ENCODE measurements at regions not wholly inside any gene's neighbourhood (a gene's known extent, or its start where the extent isn't known, plus 50 kb on each side); places are given as distances from the start of the nearest gene placed in this dataset.
A peak's percentile ranks its signal among the peaks of the same experiment; 100 is the strongest.

GRCh38 chr4:116438417-116438816, 647.0 kb downstream of the TRAM1L1 start:
- no peak for DNase-seq (ENCODE audit: low spot score)

GRCh38 chr4:116427666-116428065, 657.7 kb downstream of the TRAM1L1 start:
- DNase-seq (ENCODE audit: low spot score): no peak

GRCh38 chr4:116413222-116413621, 672.2 kb downstream of the TRAM1L1 start:
- no peak for DNase-seq (ENCODE audit: low spot score)

- no peak for DNase-seq (ENCODE audit: low spot score)
Observed at GRCh38 chr4:116401293-116401692, 684.1 kb downstream of the TRAM1L1 start.

- no peak for DNase-seq (ENCODE audit: low spot score)
Observed at GRCh38 chr4:116400480-116400879, 684.9 kb downstream of the TRAM1L1 start.

- no peak for DNase-seq (ENCODE audit: low spot score)
Observed at GRCh38 chr4:116397714-116398113, 687.7 kb downstream of the TRAM1L1 start.

GRCh38 chr4:116397291-116397690, 688.1 kb downstream of the TRAM1L1 start:
- no peak for DNase-seq (ENCODE audit: low spot score)

- no peak for DNase-seq (ENCODE audit: low spot score)
Observed at GRCh38 chr4:116395408-116395807, 690.0 kb downstream of the TRAM1L1 start.

GRCh38 chr4:116391020-116391419, 694.4 kb downstream of the TRAM1L1 start:
- DNase-seq (ENCODE audit: low spot score): no peak

- no peak for DNase-seq (ENCODE audit: low spot score)
Observed at GRCh38 chr4:116389139-116389538, 696.2 kb downstream of the TRAM1L1 start.

- DNase-seq (ENCODE audit: low spot score): no peak
Observed at GRCh38 chr4:116387937-116388474, 697.4 kb downstream of the TRAM1L1 start.

GRCh38 chr4:116386856-116387255, 698.5 kb downstream of the TRAM1L1 start:
- DNase-seq (ENCODE audit: low spot score): no peak

- no peak for DNase-seq (ENCODE audit: low spot score)
Observed at GRCh38 chr4:116385583-116385982, 699.8 kb downstream of the TRAM1L1 start.

GRCh38 chr4:116374815-116375214, 710.6 kb downstream of the TRAM1L1 start:
- DNase-seq (ENCODE audit: low spot score): no peak

GRCh38 chr4:116362583-116362982, 722.8 kb downstream of the TRAM1L1 start:
- DNase-seq (ENCODE audit: low spot score): no peak

- no peak for DNase-seq (ENCODE audit: low spot score)
Observed at GRCh38 chr4:116361790-116362189, 723.6 kb downstream of the TRAM1L1 start.

GRCh38 chr4:116358633-116359222, 726.6 kb downstream of the TRAM1L1 start:
- peak; percentile 63 for DNase-seq (ENCODE audit: low spot score)

GRCh38 chr4:116357758-116358157, 727.6 kb downstream of the TRAM1L1 start:
- no peak for DNase-seq (ENCODE audit: low spot score)

- no peak for DNase-seq (ENCODE audit: low spot score)
Observed at GRCh38 chr4:116346750-116347149, 738.6 kb downstream of the TRAM1L1 start.

GRCh38 chr4:116343809-116344208, 741.6 kb downstream of the TRAM1L1 start:
- no peak for DNase-seq (ENCODE audit: low spot score)

- no peak for DNase-seq (ENCODE audit: low spot score)
Observed at GRCh38 chr4:116342143-116342542, 743.2 kb downstream of the TRAM1L1 start.

GRCh38 chr4:116332508-116332907, 752.9 kb downstream of the TRAM1L1 start:
- no peak for DNase-seq (ENCODE audit: low spot score)

GRCh38 chr4:116328261-116328860, 757.0 kb downstream of the TRAM1L1 start:
- no peak for DNase-seq (ENCODE audit: low spot score)

GRCh38 chr4:116323606-116324005, 761.8 kb downstream of the TRAM1L1 start:
- DNase-seq (ENCODE audit: low spot score): no peak

Measured in activated CD4-positive, alpha-beta T cell treated with anti-CD3 and anti-CD28 coated beads, Interleukin-2, Interleukin-4, amounts not matched to agents 100 ng/mL and 50 ng/mL, durations not matched to agents 16 hours and 8 hours (primary cell).